Retinal pigment epithelial cell (primary cell): ENCODE measurements at regions not wholly inside any gene's neighbourhood (a gene's known extent, or its start where the extent isn't known, plus 50 kb on each side); places are given as distances from the start of the nearest gene placed in this dataset.

ENCODE experiments used
- DNase-seq: peaks from one replicate; pipeline ENCODE4 v3.0.0-alpha.2; 2010; ENCODE audit warnings: low read depth
- H3K4me3 ChIP-seq: 2 replicates; pipeline ENCODE4 v1.5.1; 2011; ENCODE audit warnings: mild to moderate bottlenecking, low read length, control low read depth, moderate library complexity
- CTCF ChIP-seq: conservative IDR thresholded peaks from 2 replicates; pipeline ENCODE4 v1.5.1; 2011; ENCODE audit warnings: low read depth, low read length, control low read depth, inconsistent platforms

GRCh38 chr16:64858076-64858475 is 263.8 kb downstream of the CDH11 start:
- H3K4me3 ChIP-seq = no peak overlapping the region
- no peak for TF ChIP-seq CTCF
- no peak for DNase-seq

GRCh38 chr16:64857411-64857810 is 264.5 kb downstream of the CDH11 start:
- H3K4me3 ChIP-seq = no peak overlapping the region
- no peak for DNase-seq
- TF ChIP-seq CTCF = no peak

- H3K4me3 ChIP-seq = no peak overlapping the region
- TF ChIP-seq CTCF = no peak
- no peak for DNase-seq
These were observed 268.3 kb downstream of the CDH11 start for GRCh38 chr16:64853551-64853950.

GRCh38 chr16:64846966-64847365 is 274.9 kb downstream of the CDH11 start:
- no peak for TF ChIP-seq CTCF
- H3K4me3 ChIP-seq = no peak overlapping the region
- no peak for DNase-seq

GRCh38 chr16:64845071-64845470 is 276.8 kb downstream of the CDH11 start:
- TF ChIP-seq CTCF = no peak
- no peak for DNase-seq
- no peak overlapping the region for H3K4me3 ChIP-seq

GRCh38 chr16:64841482-64841881 is 280.4 kb downstream of the CDH11 start:
- H3K4me3 ChIP-seq = no peak overlapping the region
- no peak for DNase-seq
- no peak for TF ChIP-seq CTCF

- TF ChIP-seq CTCF = no peak
- DNase-seq = no peak
- no peak overlapping the region for H3K4me3 ChIP-seq
These were observed 280.8 kb downstream of the CDH11 start for GRCh38 chr16:64841071-64841470.
